Activated CD4-positive, alpha-beta T cell treated with anti-CD3 and anti-CD28 coated beads, Interleukin-2, amount 10 ng/mL, durations not matched to agents 24 days and 14 days (primary cell): ENCODE measurements at regions not wholly inside any gene's neighbourhood (a gene's known extent, or its start where the extent isn't known, plus 50 kb on each side); places are given as distances from the start of the nearest gene placed in this dataset.
"Not testable (repeated sequence)": the region's sequence is repeated elsewhere in the genome, so short reads cannot be mapped to it uniquely, and the experiment has no call there.

Experiments
- DNase-seq: peaks from one replicate; pipeline ENCODE4 v3.0.0; 2022
- H3K27ac Mint-ChIP-seq: one replicate; pipeline ENCODE4 v1.8.0; 2022; ENCODE audit warnings: mild to moderate bottlenecking, mixed read lengths
- H3K27me3 Mint-ChIP-seq: one replicate; pipeline ENCODE4 v1.8.0; 2022; ENCODE audit warnings: mixed read lengths
- H3K36me3 Mint-ChIP-seq: one replicate; pipeline ENCODE4 v1.8.0; 2022; ENCODE audit warnings: low read depth, mild to moderate bottlenecking, mixed read lengths
- H3K4me1 Mint-ChIP-seq: one replicate; pipeline ENCODE4 v1.8.0; 2021; ENCODE audit warnings: mixed read lengths
- H3K4me3 Mint-ChIP-seq: one replicate; pipeline ENCODE4 v1.8.0; 2022; ENCODE audit warnings: mild to moderate bottlenecking, moderate library complexity, mixed read lengths
- H3K9me3 Mint-ChIP-seq: one replicate; pipeline ENCODE4 v1.8.0; 2021; ENCODE audit warnings: mixed read lengths
- intact Hi-C: fragments of 100-400 bp; cut with micrococcal nuclease; formaldehyde crosslinking; loops from one replicate; pipeline ENCODE4 v1.15.1; 2023

DNA sequence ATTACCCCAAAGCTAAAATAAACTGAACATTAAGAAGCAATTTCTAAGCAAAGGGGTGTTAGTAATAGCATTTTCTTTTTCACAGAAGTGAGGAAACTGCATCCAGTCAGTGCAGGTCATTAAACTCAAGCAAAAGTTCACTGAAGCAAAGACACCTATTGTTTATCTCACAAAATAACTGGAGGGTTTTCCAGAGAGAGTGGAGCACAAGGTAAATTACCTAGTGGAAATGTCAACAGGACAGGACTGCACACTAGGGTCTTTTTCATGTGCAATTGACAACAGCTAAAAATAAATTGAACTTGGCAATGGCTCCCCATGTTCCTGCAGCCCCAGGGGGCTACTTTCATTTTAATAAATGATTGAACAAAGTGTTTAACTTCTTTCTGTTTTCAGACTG lies 742.0 kb downstream of the GALC start:
- no peak overlapping the region for H3K4me3 Mint-ChIP-seq
- intact Hi-C loops = no loop called here
- no peak for DNase-seq
- no peaks in the 10 kb centered on the region for H3K4me1 Mint-ChIP-seq
- no peaks in the 10 kb centered on the region for H3K36me3 Mint-ChIP-seq
- no peak overlapping the region for H3K27ac Mint-ChIP-seq
- no peaks in the 10 kb centered on the region for H3K27me3 Mint-ChIP-seq
- H3K9me3 Mint-ChIP-seq = no peaks in the 10 kb centered on the region

DNA sequence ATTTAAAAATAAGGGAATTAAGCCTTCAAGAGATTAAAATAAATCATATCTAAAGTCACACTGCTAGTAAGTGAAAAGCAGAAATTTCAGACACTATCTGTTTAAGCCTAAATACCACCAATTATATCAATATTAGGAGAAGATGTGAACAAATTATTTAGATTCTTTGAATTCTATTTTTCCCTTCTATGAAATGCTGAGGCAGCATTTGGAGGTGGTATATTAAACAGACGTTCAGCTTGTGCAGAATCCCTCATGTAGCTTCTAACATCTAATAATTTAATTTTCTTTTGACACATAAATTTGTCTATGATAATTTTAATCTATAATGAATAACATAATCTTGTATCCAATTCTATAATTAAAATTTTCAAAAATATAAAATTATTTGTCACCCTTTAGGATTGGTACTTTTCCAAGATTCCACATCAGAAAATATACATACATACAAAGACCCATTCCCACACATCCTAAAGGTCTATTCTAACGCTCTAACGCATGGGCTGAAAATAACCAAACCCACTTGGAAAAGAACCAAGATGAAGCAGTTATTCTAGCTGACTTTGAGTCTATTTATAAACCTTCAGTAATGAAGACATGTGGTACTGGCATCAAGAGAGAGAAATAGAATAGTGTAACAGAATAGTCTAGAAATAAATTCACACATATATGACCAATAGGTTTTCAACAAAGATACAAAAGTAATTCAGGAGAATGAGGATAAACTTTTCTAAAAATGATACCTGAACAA lies 751.8 kb downstream of the GALC start:
- H3K9me3 Mint-ChIP-seq = peaks cover 23% of the 10 kb centered on the region
- intact Hi-C loops = no loop called here
- H3K4me1 Mint-ChIP-seq = no peaks in the 10 kb centered on the region
- no peak overlapping the region for H3K4me3 Mint-ChIP-seq
- no peak for DNase-seq
- H3K36me3 Mint-ChIP-seq = no peaks in the 10 kb centered on the region
- no peak overlapping the region for H3K27ac Mint-ChIP-seq
- H3K27me3 Mint-ChIP-seq = no peaks in the 10 kb centered on the region

DNA sequence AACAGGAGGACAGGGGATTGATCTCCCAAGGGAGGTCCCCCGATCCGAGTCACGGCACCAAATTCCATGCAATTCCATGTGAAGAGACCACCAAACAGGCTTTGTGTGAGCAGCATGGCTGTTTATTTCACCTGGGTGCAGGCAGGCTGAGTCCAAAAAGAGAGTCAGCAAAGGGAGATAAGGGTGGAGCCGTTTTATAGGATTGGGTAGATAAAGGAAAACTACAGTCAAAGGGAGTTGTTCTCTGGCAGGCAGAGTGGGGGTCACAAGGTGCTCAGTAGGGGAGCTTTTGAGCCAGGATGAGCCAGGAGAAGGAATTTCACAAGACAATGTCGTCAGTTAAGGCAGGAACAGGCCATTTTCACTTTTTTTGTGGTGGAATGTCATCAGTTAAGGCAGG lies 752.7 kb downstream of the GALC start:
- intact Hi-C loops, H3K4me3 Mint-ChIP-seq, H3K4me1 Mint-ChIP-seq, DNase-seq, H3K27ac Mint-ChIP-seq, H3K27me3 Mint-ChIP-seq, H3K36me3 Mint-ChIP-seq: not testable (repeated sequence)
- H3K9me3 Mint-ChIP-seq = peaks cover 25% of the 10 kb centered on the region

DNA sequence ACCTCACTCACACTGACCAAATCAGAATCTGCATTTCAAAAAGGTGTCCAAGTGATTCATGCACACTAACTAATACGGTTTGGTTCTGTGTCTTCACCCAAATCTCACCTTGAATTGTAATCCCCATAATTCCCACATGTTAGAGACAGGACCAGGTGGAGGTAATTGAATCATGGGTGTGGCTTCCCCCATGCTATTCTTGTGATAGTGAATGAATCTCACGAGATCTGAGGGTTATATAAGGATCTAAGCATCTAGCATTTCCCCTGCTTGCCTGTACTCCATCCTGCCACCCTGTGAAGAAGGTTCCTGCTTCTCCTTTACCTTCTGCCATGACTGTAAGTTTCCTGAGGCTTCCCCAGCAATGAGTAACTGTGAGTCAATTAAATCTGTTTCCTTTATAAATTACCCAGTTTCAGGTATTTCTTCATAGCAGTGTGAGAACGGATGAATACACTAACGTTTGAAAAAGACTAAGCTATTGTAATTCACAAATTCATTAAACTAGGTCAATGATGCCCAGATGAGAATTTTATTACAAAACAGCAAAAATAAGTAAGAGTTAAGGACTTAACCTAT lies 759.1 kb downstream of the GALC start:
- intact Hi-C loops = no loop called here

DNA sequence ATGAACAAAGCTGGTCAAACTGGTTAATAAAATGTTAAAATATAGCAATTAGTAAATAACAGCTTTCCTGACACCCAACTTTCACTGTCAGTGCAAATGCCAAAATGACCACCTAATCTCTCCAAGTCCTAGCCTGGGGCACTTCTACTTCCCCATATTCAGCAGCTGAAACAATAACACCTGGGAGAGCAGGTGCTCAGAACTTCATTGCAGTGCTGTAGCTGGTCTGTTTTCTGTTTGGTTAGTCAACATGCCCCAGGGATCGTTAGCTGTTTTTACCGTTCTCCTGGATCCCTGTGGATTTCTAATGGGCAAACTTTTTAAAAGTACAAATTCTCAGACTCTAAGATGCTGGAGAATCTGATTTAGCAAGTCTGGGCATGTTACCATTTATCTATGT lies 759.7 kb downstream of the GALC start:
- no peak overlapping the region for H3K27ac Mint-ChIP-seq

More for the DNA sequence above, 759.1 kb downstream of the GALC start:
- Mint-ChIP-seq H3K36me3 (no peaks in the 10 kb centered on the region), H3K9me3 (peaks cover 27% of the 10 kb centered on the region), H3K4me1 (no peaks in the 10 kb centered on the region), H3K27ac (no peak overlapping the region), H3K27me3 (no peaks in the 10 kb centered on the region), H3K4me3 (no peak overlapping the region)
- DNase-seq = no peak

DNA sequence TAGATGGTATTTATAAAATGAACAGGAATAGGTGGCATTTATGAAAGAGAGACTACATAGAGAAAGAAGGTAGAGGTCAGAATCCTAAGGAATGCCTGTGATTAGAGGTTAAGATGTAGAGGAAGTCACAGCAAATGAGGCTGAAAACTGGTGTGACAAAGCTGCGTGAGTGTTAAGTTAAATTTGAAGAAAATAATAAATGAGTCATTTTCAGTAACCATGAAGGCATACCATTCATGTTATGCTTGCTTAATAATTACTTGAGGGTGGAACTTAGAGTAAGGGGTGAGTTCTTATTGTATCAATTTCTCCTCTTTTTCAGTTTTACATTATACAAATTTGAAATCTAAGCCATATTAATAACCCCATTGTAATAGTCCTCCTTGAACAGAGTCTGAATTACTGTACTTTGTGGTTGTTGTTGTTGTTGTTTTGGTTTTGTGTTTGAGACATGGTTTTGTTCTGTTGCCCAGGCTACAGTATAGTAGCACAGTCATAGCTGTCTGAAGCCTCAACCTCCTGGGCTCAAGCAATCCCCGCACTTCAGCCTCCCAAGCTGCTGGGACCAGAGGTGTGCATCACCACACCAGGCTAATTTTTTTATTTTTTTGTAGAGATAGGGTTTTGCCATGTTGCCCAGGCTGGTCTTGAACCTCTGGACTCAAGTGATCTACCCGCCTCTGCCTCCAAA lies 761.5 kb downstream of the GALC start:
- Mint-ChIP-seq H3K4me3 (no peak overlapping the region), H3K27me3 (no peaks in the 10 kb centered on the region), H3K9me3 (peaks cover 15% of the 10 kb centered on the region), H3K27ac (no peak overlapping the region), H3K4me1 (no peaks in the 10 kb centered on the region), H3K36me3 (no peaks in the 10 kb centered on the region)
- intact Hi-C loops = no loop called here
- DNase-seq = no peak

More for the DNA sequence above, 759.7 kb downstream of the GALC start:
- Mint-ChIP-seq H3K9me3 (peaks cover 22% of the 10 kb centered on the region), H3K36me3 (no peaks in the 10 kb centered on the region), H3K27me3 (no peaks in the 10 kb centered on the region), H3K4me3 (no peak overlapping the region), H3K4me1 (no peaks in the 10 kb centered on the region)
- no peak for DNase-seq
- intact Hi-C loops = no loop called here

DNA sequence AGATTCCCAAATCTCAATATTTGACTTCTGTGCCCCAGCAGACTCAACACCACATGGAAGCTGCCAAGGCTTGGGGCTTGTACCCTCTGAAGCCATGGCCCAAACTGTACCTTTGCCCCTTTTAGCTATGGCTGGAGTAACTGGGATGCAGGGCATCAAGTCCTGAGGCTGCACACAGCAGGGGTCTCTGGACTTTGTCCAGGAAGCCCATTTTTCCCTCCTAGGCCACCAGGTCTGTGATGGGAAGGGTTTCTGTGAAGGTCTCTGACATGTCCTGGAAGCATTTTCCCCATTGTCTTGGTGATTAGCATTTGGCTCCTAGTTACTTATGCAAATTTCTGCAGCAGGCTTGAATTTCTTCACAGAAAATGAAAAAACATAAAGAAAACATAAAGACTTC lies 762.3 kb downstream of the GALC start:
- intact Hi-C loops = no loop called here
- Mint-ChIP-seq H3K9me3 (peaks cover 11% of the 10 kb centered on the region), H3K27me3 (no peaks in the 10 kb centered on the region), H3K36me3 (no peaks in the 10 kb centered on the region), H3K27ac (no peak overlapping the region), H3K4me1 (no peaks in the 10 kb centered on the region), H3K4me3 (no peak overlapping the region)
- DNase-seq = no peak

DNA sequence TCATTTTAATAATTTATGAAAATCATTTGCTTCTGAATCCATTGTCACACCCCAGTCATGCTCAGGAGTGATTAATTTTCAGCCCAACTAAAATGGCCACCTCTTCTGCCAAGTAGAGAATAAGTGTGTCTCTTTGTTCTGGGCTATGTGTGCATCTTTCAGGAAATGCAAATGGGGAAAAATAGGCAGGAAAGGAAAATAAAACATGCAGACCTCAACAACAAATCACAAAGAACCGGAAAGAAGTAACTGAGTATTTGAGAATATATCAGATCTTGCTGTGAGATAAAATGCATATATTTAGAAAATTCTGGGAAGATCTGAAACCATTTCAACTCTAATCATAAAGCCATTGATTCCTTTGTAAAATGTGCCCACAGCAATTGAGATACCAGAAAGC lies 763.9 kb downstream of the GALC start:
- no peaks in the 10 kb centered on the region for H3K36me3 Mint-ChIP-seq
- no peak for DNase-seq
- no peak overlapping the region for H3K4me3 Mint-ChIP-seq
- no peaks in the 10 kb centered on the region for H3K27me3 Mint-ChIP-seq
- peaks cover 6% of the 10 kb centered on the region for H3K9me3 Mint-ChIP-seq
- intact Hi-C loops = no loop called here
- H3K4me1 Mint-ChIP-seq = no peaks in the 10 kb centered on the region
- no peak overlapping the region for H3K27ac Mint-ChIP-seq

DNA sequence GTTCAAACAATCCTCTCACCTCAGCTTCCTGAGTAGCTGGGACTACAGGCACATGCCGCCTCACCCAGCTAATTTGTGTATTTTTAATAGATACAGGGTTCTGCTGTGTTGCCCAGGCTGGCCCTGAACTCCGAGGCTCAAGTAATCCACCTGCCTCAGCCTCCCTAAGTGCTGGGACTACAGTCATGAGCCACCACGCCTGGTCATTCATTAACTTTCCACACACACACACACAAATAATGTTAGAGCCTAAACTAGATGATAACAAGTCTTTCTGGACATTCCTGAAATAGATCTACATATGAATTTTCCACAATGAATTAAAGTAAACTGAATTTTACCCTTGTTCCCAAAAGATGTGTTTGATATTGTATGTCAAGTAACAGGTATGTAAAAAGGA lies 776.0 kb downstream of the GALC start:
- DNase-seq = no peak
- Mint-ChIP-seq H3K27ac (no peak overlapping the region), H3K9me3 (peaks cover 3% of the 10 kb centered on the region), H3K27me3 (no peaks in the 10 kb centered on the region), H3K4me1 (no peaks in the 10 kb centered on the region), H3K36me3 (no peaks in the 10 kb centered on the region), H3K4me3 (no peak overlapping the region)
- intact Hi-C loops = no loop called here

DNA sequence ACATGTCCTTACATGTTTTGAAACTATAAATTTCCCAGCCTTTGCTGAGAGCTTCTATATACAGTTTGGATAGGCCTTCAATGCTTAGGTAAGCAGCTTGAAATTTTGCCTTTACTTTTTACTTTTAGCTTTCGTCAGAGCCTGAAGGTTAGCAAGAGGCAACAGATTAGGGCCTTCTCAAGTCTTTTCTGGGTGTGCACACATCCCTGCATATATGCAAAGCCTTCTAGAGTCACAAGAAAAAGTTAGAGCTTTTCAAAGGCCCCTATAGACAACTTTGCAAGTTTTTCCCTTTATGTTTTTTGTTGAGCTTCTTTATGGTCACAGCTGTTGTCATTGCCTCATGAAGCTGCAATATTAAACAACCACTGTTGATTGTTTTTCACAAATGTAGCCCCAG lies 778.4 kb downstream of the GALC start:
- Mint-ChIP-seq H3K4me3 (no peak overlapping the region), H3K27me3 (no peaks in the 10 kb centered on the region), H3K4me1 (no peaks in the 10 kb centered on the region), H3K27ac (no peak overlapping the region), H3K9me3 (peaks cover 6% of the 10 kb centered on the region), H3K36me3 (no peaks in the 10 kb centered on the region)
- intact Hi-C loops = no loop called here
- DNase-seq = no peak

DNA sequence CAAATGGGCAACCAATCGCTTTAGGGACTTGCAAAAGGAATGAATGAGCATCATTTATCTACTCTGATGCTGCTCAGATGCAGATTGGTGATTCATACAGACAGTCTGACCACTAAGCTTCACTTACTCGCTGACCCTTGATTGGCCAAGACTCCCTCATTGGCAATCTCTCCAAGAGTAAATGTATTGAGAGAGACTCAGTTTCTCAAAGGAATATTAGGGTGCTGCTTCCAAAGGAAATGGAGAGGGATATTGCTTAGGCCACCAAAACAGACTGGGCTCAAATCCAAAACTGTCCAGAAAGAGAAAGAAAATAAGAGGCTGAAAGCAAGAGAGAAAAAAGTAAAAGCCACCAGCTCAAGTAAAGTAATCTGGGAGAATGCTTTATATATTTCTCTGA lies 785.2 kb downstream of the GALC start:
- H3K27me3 Mint-ChIP-seq = no peaks in the 10 kb centered on the region
- intact Hi-C loops = no loop called here
- peaks cover 4% of the 10 kb centered on the region for H3K9me3 Mint-ChIP-seq
- no peaks in the 10 kb centered on the region for H3K36me3 Mint-ChIP-seq
- H3K4me1 Mint-ChIP-seq = no peaks in the 10 kb centered on the region
- DNase-seq = no peak
- no peak overlapping the region for H3K27ac Mint-ChIP-seq
- no peak overlapping the region for H3K4me3 Mint-ChIP-seq

DNA sequence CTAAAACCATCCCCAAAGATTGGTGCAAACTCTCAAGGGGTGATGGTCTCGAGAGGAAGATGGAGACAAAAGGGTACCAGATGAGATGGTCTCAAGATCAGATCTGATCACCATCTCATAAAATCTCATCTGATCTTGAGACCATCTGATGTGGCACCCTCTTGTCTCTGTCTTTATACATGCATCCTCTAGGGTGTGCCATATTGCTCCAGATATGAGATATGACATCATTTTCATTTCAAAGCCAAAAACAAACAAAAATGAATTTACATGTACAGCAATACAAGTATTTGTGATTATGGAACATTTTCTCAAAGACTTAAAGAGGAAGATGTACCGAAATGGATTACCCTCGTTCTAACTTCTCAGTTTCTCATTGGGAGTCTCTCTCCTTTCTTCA lies 787.2 kb downstream of the GALC start:
- H3K27me3 Mint-ChIP-seq = no peaks in the 10 kb centered on the region
- no peaks in the 10 kb centered on the region for H3K4me1 Mint-ChIP-seq
- intact Hi-C loops = no loop called here
- no peak overlapping the region for H3K27ac Mint-ChIP-seq
- no peak overlapping the region for H3K4me3 Mint-ChIP-seq
- H3K9me3 Mint-ChIP-seq = peaks cover 2% of the 10 kb centered on the region
- no peaks in the 10 kb centered on the region for H3K36me3 Mint-ChIP-seq
- DNase-seq = no peak

DNA sequence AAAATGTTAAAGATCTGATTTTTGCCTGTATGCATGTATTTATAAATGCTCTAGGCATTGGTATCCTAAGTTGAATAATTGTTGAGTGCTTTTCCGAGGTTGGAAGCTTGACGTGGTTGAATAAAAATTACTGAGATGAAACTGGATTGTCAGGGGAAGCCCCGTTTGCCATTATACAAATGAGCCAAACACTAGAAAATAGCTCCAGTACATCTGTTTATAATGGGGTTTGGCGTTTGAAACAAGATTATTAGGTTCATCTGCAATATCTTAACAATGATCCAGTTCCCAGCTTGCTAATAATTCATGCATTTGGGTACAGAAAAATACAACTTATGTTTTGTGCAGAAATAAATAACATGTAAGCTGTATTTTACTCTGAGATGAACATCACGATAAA lies 789.6 kb downstream of the GALC start:
- Mint-ChIP-seq H3K27me3 (no peaks in the 10 kb centered on the region), H3K36me3 (no peaks in the 10 kb centered on the region), H3K27ac (no peak overlapping the region), H3K4me3 (no peak overlapping the region), H3K9me3 (no peaks in the 10 kb centered on the region), H3K4me1 (no peaks in the 10 kb centered on the region)
- no peak for DNase-seq
- intact Hi-C loops = no loop called here

DNA sequence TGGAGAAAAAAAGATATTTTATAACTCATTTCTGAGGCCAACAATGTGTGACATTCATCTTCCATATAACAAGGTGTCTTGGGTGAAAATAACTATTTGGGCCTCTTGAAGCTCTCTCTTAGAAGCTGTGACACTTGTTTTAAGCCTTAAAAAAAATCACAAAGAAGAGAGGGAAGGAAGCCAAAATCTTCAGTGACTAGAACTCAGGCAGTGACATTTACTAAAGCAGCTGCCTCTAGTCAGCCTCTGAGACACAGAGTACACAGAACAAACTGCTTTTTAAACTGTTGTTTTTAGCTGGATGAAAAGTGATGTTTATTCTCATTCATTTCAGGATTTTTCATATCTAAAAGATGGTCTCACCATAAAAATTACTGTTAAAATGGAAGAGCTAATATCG lies 793.6 kb downstream of the GALC start:
- Mint-ChIP-seq H3K4me1 (no peaks in the 10 kb centered on the region), H3K27ac (no peak overlapping the region), H3K4me3 (no peak overlapping the region), H3K9me3 (no peaks in the 10 kb centered on the region), H3K27me3 (no peaks in the 10 kb centered on the region), H3K36me3 (no peaks in the 10 kb centered on the region)
- no peak for DNase-seq
- intact Hi-C loops = no loop called here
